Transverse colon (tissue), 4 donors: ENCODE measurements at regions not wholly inside any gene's neighbourhood (a gene's known extent, or its start where the extent isn't known, plus 50 kb on each side); places are given as distances from the start of the nearest gene placed in this dataset.

Source experiments
- DNase-seq: peaks from one replicate; pipeline ENCODE4 v3.0.0-alpha.2; 2019
- H3K27ac ChIP-seq, 4 donors: fragments of 200-600 bp; sonication (generic); 2 replicates each; pipeline ENCODE4 v1.5.1; 2016 to 2018; ENCODE audit warnings: inconsistent platforms in 4 of 4
- H3K27me3 ChIP-seq: fragments of 200-600 bp; sonication (generic); 2 replicates; pipeline ENCODE4 v1.5.1; 2017; ENCODE audit warnings: inconsistent platforms
- H3K36me3 ChIP-seq, 4 donors: fragments of 200-600 bp; sonication (generic); 2 replicates each; pipeline ENCODE4 v1.5.1; 2017 to 2019; ENCODE audit warnings: inconsistent platforms in 4 of 4
- H3K4me1 ChIP-seq, 4 donors: fragments of 200-600 bp; sonication (generic); 2 replicates each; pipeline ENCODE4 v1.5.1; 2017 to 2020; ENCODE audit warnings: inconsistent platforms in 4 of 4
- H3K4me3 ChIP-seq, 4 donors: fragments of 200-600 bp; sonication (generic); 1 replicate in 1 of 4; 2 replicates in 3 of 4; pipeline versions ENCODE4 v1.5.1 to v1.6.1; 2017 to 2019; ENCODE audit warnings: inconsistent platforms in 4 of 4
- H3K9me3 ChIP-seq, 2 donors: fragments of 200-600 bp; sonication (generic); 2 replicates each; pipeline ENCODE4 v1.5.1; 2017 to 2019; ENCODE audit warnings: inconsistent platforms in 2 of 2
- EP300 ChIP-seq: sonication (generic); formaldehyde crosslinking; IDR thresholded peaks from one replicate; pipeline ENCODE4 v1.6.1; 2017; ENCODE audit warnings: antibody characterized with exemption, low read depth
- WGBS, 2 donors: methylation state at CpG; one replicate each; pipeline ENCODE4 v1.1.5; 2018; ENCODE audit warnings: low coverage in 1 of 2; 5-methylcytosine and 5-hydroxymethylcytosine counted together
- in situ Hi-C, 4 donors: fragments of 200-750 bp; cut with MboI; loops; one replicate each; pipeline versions ENCODE4 v1.15.0 to v1.15.1; 2017; ENCODE audit warnings: low sequenced_read_pairs in 3 of 4, low pct_ligation_motif_present in 1 of 4, low pct_unique_long_range_greater_than_20kb in 1 of 4
- intact Hi-C: fragments of 100-400 bp; cut with DNase I; formaldehyde crosslinking; loops from one replicate; pipeline ENCODE4 v1.15.1; 2023; ENCODE audit warnings: low total_unique reads

DNA sequence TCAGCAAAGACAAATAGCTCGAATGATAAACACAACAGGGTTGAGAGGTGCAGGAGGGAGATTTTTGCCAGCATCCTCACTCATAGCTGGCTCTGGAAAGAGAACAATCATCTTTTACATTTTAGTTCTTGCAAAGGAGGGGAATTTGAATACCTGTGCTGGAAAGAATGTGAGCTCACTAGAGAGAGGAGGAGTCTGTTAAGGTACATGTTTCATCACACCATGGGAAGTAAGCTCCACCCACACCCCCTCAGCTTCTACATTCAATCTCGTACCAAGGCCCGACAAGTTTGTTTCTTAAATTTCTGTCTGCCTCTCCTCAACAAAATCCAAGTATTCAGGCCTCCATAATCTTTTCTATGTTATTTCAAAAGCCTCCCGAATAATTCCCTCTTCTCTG lies 254.6 kb downstream of the BRINP1 start:
- no peaks in the 10 kb centered on the region for H3K27me3 ChIP-seq
- TF ChIP-seq EP300 = no peak
- no peaks in the 10 kb centered on the region for H3K9me3 ChIP-seq
- intact Hi-C loops = no loop called here
- WGBS, 2 donors = 78 to 79% methylated on average over 4 of the region's 4 CpGs
- H3K4me3 ChIP-seq = no peak overlapping the region
- no peak overlapping the region for H3K27ac ChIP-seq
- no peak for DNase-seq
- no peaks in the 10 kb centered on the region for H3K4me1 ChIP-seq
- in situ Hi-C loops = no loop called here
- H3K36me3 ChIP-seq = no peaks in the 10 kb centered on the region
